22Rv1 (cell line): ENCODE measurements at regions not wholly inside any gene's neighbourhood (a gene's known extent, or its start where the extent isn't known, plus 50 kb on each side); places are given as distances from the start of the nearest gene placed in this dataset.

Experiments used
- CTCF ChIP-seq: fragments of 450-650 bp; IDR thresholded peaks from 2 replicates; pipeline ENCODE4 v1.5.1; 2017; ENCODE audit warnings: mild to moderate bottlenecking
- ZFX ChIP-seq: fragments of 450-650 bp; IDR thresholded peaks from 2 replicates; pipeline ENCODE4 v1.6.1; 2017; ENCODE audit warnings: antibody characterized with exemption, borderline replicate concordance

- TF ChIP-seq CTCF (no peak), ZFX (no peak)
These were observed 444.2 kb downstream of the GRIA2 start for GRCh38 chr4:157664726-157665125.
